ENCODE measurements at regions not wholly inside any gene's neighbourhood (a gene's known extent, or its start where the extent isn't known, plus 50 kb on each side); places are given as distances from the start of the nearest gene placed in this dataset.

- 100% methylated on average over 3 of the region's 4 CpGs for WGBS (ENCODE audit: insufficient coverage)
- Histone ChIP-seq H3K4me2 (replicated peaks; ENCODE audit: low read depth, low read length, poor library complexity, severe bottlenecking) (no peak overlapping the region), H3K4me1 (ENCODE audit: control insufficient read depth in 2 of 2, insufficient read depth in 2 of 2, low read length in 2 of 2) (no peaks in the 10 kb centered on the region), H2AFZ (ENCODE audit: insufficient read depth, low read depth, low read length, poor library complexity, severe bottlenecking) (no peak overlapping the region), H3K79me2 (ENCODE audit: control insufficient read depth, insufficient read depth, low read length) (no peaks in the 10 kb centered on the region), H3K27ac (ENCODE audit: low read length in 2 of 2) (no peak overlapping the region), H3K9me3 (ENCODE audit: control extremely low read depth in 1 of 3, control insufficient read depth in 2 of 3, insufficient read depth in 1 of 3, low read length in 2 of 3) (no peaks in the 10 kb centered on the region), H3K36me3 (replicated peaks in 1 of 2; ENCODE audit: control extremely low read depth in 1 of 2, control insufficient read depth in 1 of 2, extremely low read depth in 1 of 2, insufficient read depth in 2 of 2, low read length in 1 of 2) (no peaks in the 10 kb centered on the region), H4K20me1 (ENCODE audit: control insufficient read depth, insufficient read depth, low read length, poor library complexity, severe bottlenecking) (no peaks in the 10 kb centered on the region), H3K4me3 (ENCODE audit: control extremely low read depth in 1 of 5, extremely low read depth in 1 of 5, insufficient read depth in 1 of 5, low read depth in 2 of 5, low read length in 4 of 5) (no peak overlapping the region), H3K9ac (ENCODE audit: low read length) (no peak overlapping the region), H3K27me3 (replicated peaks in 1 of 4; ENCODE audit: control extremely low read depth in 1 of 4, control insufficient read depth in 3 of 4, insufficient read depth in 4 of 4, low read length in 3 of 4) (no peaks in the 10 kb centered on the region)
- no peak for TF ChIP-seq EZH2 (IDR thresholded peaks at IDR 0.05; ENCODE audit: borderline replicate concordance, insufficient read depth, low read depth, low read length, poor library complexity, severe bottlenecking)
- no peak for TF ChIP-seq CTCF (IDR thresholded peaks at IDR 0.05)
- Mint-ChIP-seq H3K9me3 (ENCODE audit: insufficient read depth) (no peaks in the 10 kb centered on the region), H3K4me3 (no peak overlapping the region), H3K27ac (no peak overlapping the region), H3K27me3 (no peaks in the 10 kb centered on the region), H3K4me1 (peaks cover 2% of the 10 kb centered on the region)
- ChIA-PET CTCF (interaction anchor here (0.8 to 1.6 kb wide), 5 partner anchors 8 to 402 kb away, joined by 3 to 6 read pairs (median 3); no protein-coding TSS in a partner anchor), POLR2A (no interaction called here)
- no peak for ATAC-seq (ENCODE audit: low read depth)
- intact Hi-C loops (cut with micrococcal nuclease), result no loop called here
- DNase-seq, result no peak
Measured at GRCh38 chr1:234692966-234693580, 83.1 kb upstream of the IRF2BP2 start.

- no peaks in the 10 kb centered on the region for H3K27me3 Mint-ChIP-seq
- no CpG with 5 or more reads among the region's 3 CpGs for WGBS (ENCODE audit: insufficient coverage)
- no peak overlapping the region for H2AFZ ChIP-seq (ENCODE audit: insufficient read depth, low read depth, low read length, poor library complexity, severe bottlenecking)
- TF ChIP-seq EZH2 (IDR thresholded peaks at IDR 0.05; ENCODE audit: borderline replicate concordance, insufficient read depth, low read depth, low read length, poor library complexity, severe bottlenecking) (no peak), CTCF (IDR thresholded peaks at IDR 0.05) (no peak)
- H3K79me2 ChIP-seq (ENCODE audit: control insufficient read depth, insufficient read depth, low read length), result no peaks in the 10 kb centered on the region
- no peaks in the 10 kb centered on the region for H3K4me1 ChIP-seq (ENCODE audit: control insufficient read depth in 2 of 2, insufficient read depth in 2 of 2, low read length in 2 of 2)
- H3K27ac Mint-ChIP-seq, result no peak overlapping the region
- no peak overlapping the region for H3K4me2 ChIP-seq (replicated peaks; ENCODE audit: low read depth, low read length, poor library complexity, severe bottlenecking)
- no peak overlapping the region for H3K4me3 Mint-ChIP-seq
- ChIA-PET POLR2A (no interaction called here), CTCF (interaction anchor here (1.5 kb wide), 1 partner anchor 192 kb away, joined by 6 read pairs; no protein-coding TSS in a partner anchor)
- no peaks in the 10 kb centered on the region for H3K9me3 Mint-ChIP-seq (ENCODE audit: insufficient read depth)
- ATAC-seq (ENCODE audit: low read depth), result no peak
- no peaks in the 10 kb centered on the region for H3K27me3 ChIP-seq (replicated peaks in 1 of 4; ENCODE audit: control extremely low read depth in 1 of 4, control insufficient read depth in 3 of 4, insufficient read depth in 4 of 4, low read length in 3 of 4)
- no peak overlapping the region for H3K27ac ChIP-seq (ENCODE audit: low read length in 2 of 2)
- DNase-seq, result peak; percentile 25
- peaks cover 2% of the 10 kb centered on the region for H3K4me1 Mint-ChIP-seq
- H3K4me3 ChIP-seq (ENCODE audit: control extremely low read depth in 1 of 5, extremely low read depth in 1 of 5, insufficient read depth in 1 of 5, low read depth in 2 of 5, low read length in 4 of 5), result no peak overlapping the region
- H3K9ac ChIP-seq (ENCODE audit: low read length), result no peak overlapping the region
- H3K36me3 ChIP-seq (replicated peaks in 1 of 2; ENCODE audit: control extremely low read depth in 1 of 2, control insufficient read depth in 1 of 2, extremely low read depth in 1 of 2, insufficient read depth in 2 of 2, low read length in 1 of 2), result no peaks in the 10 kb centered on the region
- intact Hi-C loops (cut with micrococcal nuclease), result no loop called here
- H3K9me3 ChIP-seq (ENCODE audit: control extremely low read depth in 1 of 3, control insufficient read depth in 2 of 3, insufficient read depth in 1 of 3, low read length in 2 of 3), result no peaks in the 10 kb centered on the region
- no peaks in the 10 kb centered on the region for H4K20me1 ChIP-seq (ENCODE audit: control insufficient read depth, insufficient read depth, low read length, poor library complexity, severe bottlenecking)
Measured at GRCh38 chr1:234691567-234691966, 81.6 kb upstream of the IRF2BP2 start.
